ENCODE measurements at regions not wholly inside any gene's neighbourhood (a gene's known extent, or its start where the extent isn't known, plus 50 kb on each side); places are given as distances from the start of the nearest gene placed in this dataset.

- no peak for TF ChIP-seq POLR2A (IDR thresholded peaks at IDR 0.05)
- TF ChIP-seq, protein P1, sequence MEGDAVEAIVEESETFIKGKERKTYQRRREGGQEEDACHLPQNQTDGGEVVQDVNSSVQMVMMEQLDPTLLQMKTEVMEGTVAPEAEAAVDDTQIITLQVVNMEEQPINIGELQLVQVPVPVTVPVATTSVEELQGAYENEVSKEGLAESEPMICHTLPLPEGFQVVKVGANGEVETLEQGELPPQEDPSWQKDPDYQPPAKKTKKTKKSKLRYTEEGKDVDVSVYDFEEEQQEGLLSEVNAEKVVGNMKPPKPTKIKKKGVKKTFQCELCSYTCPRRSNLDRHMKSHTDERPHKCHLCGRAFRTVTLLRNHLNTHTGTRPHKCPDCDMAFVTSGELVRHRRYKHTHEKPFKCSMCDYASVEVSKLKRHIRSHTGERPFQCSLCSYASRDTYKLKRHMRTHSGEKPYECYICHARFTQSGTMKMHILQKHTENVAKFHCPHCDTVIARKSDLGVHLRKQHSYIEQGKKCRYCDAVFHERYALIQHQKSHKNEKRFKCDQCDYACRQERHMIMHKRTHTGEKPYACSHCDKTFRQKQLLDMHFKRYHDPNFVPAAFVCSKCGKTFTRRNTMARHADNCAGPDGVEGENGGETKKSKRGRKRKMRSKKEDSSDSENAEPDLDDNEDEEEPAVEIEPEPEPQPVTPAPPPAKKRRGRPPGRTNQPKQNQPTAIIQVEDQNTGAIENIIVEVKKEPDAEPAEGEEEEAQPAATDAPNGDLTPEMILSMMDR (IDR thresholded peaks at IDR 0.05), result no peak
Measured at GRCh38 chr12:127230843-127231260, 1036.1 kb upstream of the TMEM132C start.
